A673 (cell line): ENCODE measurements at regions not wholly inside any gene's neighbourhood (a gene's known extent, or its start where the extent isn't known, plus 50 kb on each side); places are given as distances from the start of the nearest gene placed in this dataset.

ENCODE experiments used
- BruUV-seq: library from RNA; stranded (reverse); fragments of 400-500 nt; replicated peaks from 2 replicates; lab custom pipeline; 2021; lab: Mats Ljungman, UMichigan
- CTCF ChIA-PET: fragments of 300-600 bp; sonication (Branson Sonifier 250); formaldehyde crosslinking; loops from one replicate; lab custom pipeline; 2022; ENCODE audit warnings: antibody characterized with exemption; lab: Charles Lee
- POLR2A ChIA-PET: fragments of 300-600 bp; sonication (Branson Sonifier 250); formaldehyde crosslinking; loops from one replicate; lab custom pipeline; 2022; ENCODE audit warnings: antibody characterized with exemption; ENCODE audit not compliant: low non-redundant PET; lab: Charles Lee
- DNase-seq: peaks from one replicate; pipeline ENCODE4 v3.0.0-alpha.2; 2015; ENCODE audit warnings: low spot score
- H3K27ac ChIP-seq: fragments of 200-600 bp; sonication (generic); 2 replicates; pipeline ENCODE4 v1.5.1; 2016; ENCODE audit warnings: mixed run types, low read depth, mild to moderate bottlenecking, mixed read lengths, antibody characterized with exemption, low read length; ENCODE audit not compliant: poor library complexity, severe bottlenecking
- H3K27me3 ChIP-seq: fragments of 200-600 bp; sonication (generic); replicated peaks from 2 replicates; pipeline ENCODE4 v1.6.1; 2017; ENCODE audit warnings: mixed run types, low read depth, mild to moderate bottlenecking, mixed read lengths, antibody characterized with exemption, low read length; ENCODE audit not compliant: insufficient read depth, poor library complexity
- H3K36me3 ChIP-seq: fragments of 200-600 bp; sonication (generic); 2 replicates; pipeline ENCODE4 v1.6.1; 2016; ENCODE audit warnings: mixed run types, mild to moderate bottlenecking, mixed read lengths, antibody characterized with exemption, low read length; ENCODE audit not compliant: insufficient read depth, poor library complexity, severe bottlenecking
- H3K4me1 ChIP-seq: fragments of 200-600 bp; sonication (generic); 2 replicates; pipeline ENCODE4 v1.6.1; 2017; ENCODE audit warnings: mixed run types, mild to moderate bottlenecking, mixed read lengths, antibody characterized with exemption, low read length; ENCODE audit not compliant: insufficient read depth, poor library complexity, severe bottlenecking
- H3K4me3 ChIP-seq: fragments of 200-600 bp; sonication (generic); 2 replicates; pipeline ENCODE4 v1.5.1; 2016; ENCODE audit warnings: low read depth, mixed run types, mild to moderate bottlenecking, mixed read lengths, low read length; ENCODE audit not compliant: poor library complexity, severe bottlenecking
- H3K9me3 ChIP-seq: fragments of 200-600 bp; sonication (generic); 2 replicates; pipeline ENCODE4 v1.6.1; 2016; ENCODE audit warnings: mixed run types, low read depth, mild to moderate bottlenecking, mixed read lengths, antibody characterized with exemption, low read length; ENCODE audit not compliant: poor library complexity, severe bottlenecking
- CTCF ChIP-seq: fragments of 300-800, 200-600 bp; sonication (generic); conservative IDR thresholded peaks from 2 replicates; pipeline ENCODE4 v1.5.1; 2017; ENCODE audit warnings: low read depth, mild to moderate bottlenecking, antibody characterized with exemption, low read length, moderate library complexity, mixed read lengths
- EZH2 ChIP-seq: fragments of 200-600 bp; sonication (generic); IDR thresholded peaks from 2 replicates; pipeline ENCODE4 v1.6.1; 2017; ENCODE audit warnings: borderline replicate concordance, low read depth, mild to moderate bottlenecking, mixed read lengths, antibody characterized with exemption, low read length; ENCODE audit not compliant: poor library complexity, severe bottlenecking
- intact Hi-C: fragments of 100-400 bp; cut with micrococcal nuclease; formaldehyde crosslinking; loops from one replicate; pipeline ENCODE4 v1.10.0; 2022; ENCODE audit not compliant: unreplicated experiment

- no peak overlapping the region for H3K4me3 ChIP-seq
- H3K27ac ChIP-seq = no peak overlapping the region
- intact Hi-C loops = no loop called here
- ChIA-PET POLR2A (no interaction called here), CTCF (no interaction called here)
- no peaks in the 10 kb centered on the region for H3K36me3 ChIP-seq
- no TSS peak for BruUV-seq
- peaks cover 3% of the 10 kb centered on the region for H3K4me1 ChIP-seq
- TF ChIP-seq EZH2 = no peak
- no peaks in the 10 kb centered on the region for H3K27me3 ChIP-seq
- DNase-seq = no peak
- H3K9me3 ChIP-seq = no peaks in the 10 kb centered on the region
These were observed 260.5 kb upstream of the MARCKS start for GRCh38 chr6:113596387-113597230.

GRCh38 chr6:113597231-113597583, 259.9 kb upstream of the MARCKS start:
- Histone ChIP-seq H3K9me3 (no peaks in the 10 kb centered on the region), H3K4me1 (peaks cover 3% of the 10 kb centered on the region), H3K36me3 (no peaks in the 10 kb centered on the region), H3K4me3 (no peak overlapping the region), H3K27ac (no peak overlapping the region), H3K27me3 (no peaks in the 10 kb centered on the region)
- no peak for TF ChIP-seq CTCF
- no peak for DNase-seq
- POLR2A ChIA-PET = no interaction called here
- no TSS peak for BruUV-seq
- CTCF ChIA-PET = no interaction called here
- intact Hi-C loops = no loop called here

- no peak for DNase-seq
- no peaks in the 10 kb centered on the region for H3K9me3 ChIP-seq
- intact Hi-C loops = no loop called here
- CTCF ChIA-PET = no interaction called here
- POLR2A ChIA-PET = no interaction called here
- BruUV-seq = no TSS peak
- no peak for TF ChIP-seq CTCF
- TF ChIP-seq EZH2 = no peak
- no peak overlapping the region for H3K4me3 ChIP-seq
- H3K27me3 ChIP-seq = no peaks in the 10 kb centered on the region
- no peaks in the 10 kb centered on the region for H3K36me3 ChIP-seq
- peaks cover 3% of the 10 kb centered on the region for H3K4me1 ChIP-seq
- no peak overlapping the region for H3K27ac ChIP-seq
These were observed 258.4 kb upstream of the MARCKS start for GRCh38 chr6:113598786-113599185.

GRCh38 chr6:113599444-113599843, 257.7 kb upstream of the MARCKS start:
- Histone ChIP-seq H3K27me3 (no peaks in the 10 kb centered on the region), H3K4me1 (peaks cover 3% of the 10 kb centered on the region), H3K36me3 (no peaks in the 10 kb centered on the region), H3K4me3 (no peak overlapping the region), H3K27ac (no peak overlapping the region), H3K9me3 (no peaks in the 10 kb centered on the region)
- ChIA-PET POLR2A (no interaction called here), CTCF (no interaction called here)
- no peak for DNase-seq
- no TSS peak for BruUV-seq
- intact Hi-C loops = no loop called here
- TF ChIP-seq CTCF (no peak), EZH2 (no peak)
